HK-2 (cell line): ENCODE measurements at regions not wholly inside any gene's neighbourhood (a gene's known extent, or its start where the extent isn't known, plus 50 kb on each side); places are given as distances from the start of the nearest gene placed in this dataset.

ENCODE experiments used
- DNase-seq: peaks from one replicate; pipeline ENCODE4 v3.0.0-alpha.2; 2018; ENCODE audit not compliant: unreplicated experiment

DNA sequence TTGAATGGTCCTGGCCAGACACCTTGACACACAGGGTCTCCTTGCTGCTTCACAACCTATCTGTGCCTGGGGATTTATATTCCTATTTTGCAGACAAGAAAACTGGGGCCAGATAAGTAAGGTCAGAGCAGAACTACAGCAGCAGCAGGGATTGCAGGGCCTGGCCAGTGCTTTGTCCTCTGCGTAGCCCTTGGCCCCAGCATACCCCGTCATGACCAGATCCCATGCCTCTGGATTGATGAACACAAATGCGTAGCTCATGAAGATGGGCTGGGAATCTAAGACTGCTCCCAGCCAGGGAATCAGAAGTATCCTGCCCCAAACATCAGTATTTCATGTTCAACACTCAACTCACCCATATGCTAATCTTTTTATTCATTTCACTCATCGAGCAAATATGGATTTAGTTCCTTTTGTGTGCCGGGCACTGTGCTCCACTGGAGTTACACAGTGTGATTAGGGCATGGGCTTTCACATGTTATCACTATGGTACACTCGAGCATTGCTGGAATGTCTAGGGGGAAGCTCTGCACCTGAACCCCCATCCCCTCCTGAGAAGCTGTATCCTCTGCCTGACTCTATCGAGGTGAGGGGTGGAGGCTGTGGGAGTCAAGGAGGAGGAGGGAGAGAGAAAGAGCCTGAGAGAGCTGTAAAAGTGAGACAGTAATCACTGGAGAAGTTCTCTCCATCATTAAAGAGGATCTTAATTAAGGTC is 143.3 kb downstream of the CYP26B1 start:
- DNase-seq: no peak

DNA sequence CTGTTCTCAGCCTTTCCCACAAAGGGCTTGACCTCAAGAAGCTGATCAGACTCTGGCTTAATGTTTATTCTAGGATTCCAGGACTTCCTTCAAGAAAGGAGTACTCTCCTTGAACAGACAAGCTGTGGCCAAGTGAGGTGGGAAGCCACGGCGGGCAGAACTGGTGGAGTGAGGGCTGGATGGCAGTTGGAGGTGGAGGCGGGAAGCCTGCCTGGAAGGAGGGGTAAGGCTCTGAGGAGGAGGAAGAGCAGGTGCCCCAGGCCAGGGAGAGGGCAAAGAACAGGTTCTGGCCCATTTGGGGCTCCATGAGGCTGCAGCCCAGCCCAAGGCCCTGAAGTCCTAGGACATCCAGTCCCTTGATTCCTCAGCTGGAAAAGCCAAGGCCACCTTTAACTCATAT is 143.9 kb downstream of the CYP26B1 start:
- no peak for DNase-seq

DNA sequence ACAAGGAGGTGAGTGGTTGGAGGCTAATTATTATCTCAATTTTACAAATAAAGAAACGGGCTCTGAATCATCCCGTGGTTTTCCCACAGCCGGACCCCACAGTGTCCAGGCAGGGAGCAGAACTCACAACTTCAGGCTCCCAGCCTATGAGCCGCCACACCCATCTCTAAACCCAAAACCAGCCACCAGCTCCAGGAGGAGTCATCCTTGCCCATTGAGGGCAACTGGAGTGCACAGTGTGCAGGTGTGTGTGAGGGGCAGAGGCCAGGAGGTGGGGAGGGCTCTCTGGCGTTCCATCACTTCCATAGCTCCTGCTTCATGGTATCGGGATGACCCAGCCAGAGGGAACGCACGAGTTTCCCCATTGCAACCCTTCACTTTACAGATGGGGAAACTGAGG is 144.5 kb downstream of the CYP26B1 start:
- no peak for DNase-seq

DNA sequence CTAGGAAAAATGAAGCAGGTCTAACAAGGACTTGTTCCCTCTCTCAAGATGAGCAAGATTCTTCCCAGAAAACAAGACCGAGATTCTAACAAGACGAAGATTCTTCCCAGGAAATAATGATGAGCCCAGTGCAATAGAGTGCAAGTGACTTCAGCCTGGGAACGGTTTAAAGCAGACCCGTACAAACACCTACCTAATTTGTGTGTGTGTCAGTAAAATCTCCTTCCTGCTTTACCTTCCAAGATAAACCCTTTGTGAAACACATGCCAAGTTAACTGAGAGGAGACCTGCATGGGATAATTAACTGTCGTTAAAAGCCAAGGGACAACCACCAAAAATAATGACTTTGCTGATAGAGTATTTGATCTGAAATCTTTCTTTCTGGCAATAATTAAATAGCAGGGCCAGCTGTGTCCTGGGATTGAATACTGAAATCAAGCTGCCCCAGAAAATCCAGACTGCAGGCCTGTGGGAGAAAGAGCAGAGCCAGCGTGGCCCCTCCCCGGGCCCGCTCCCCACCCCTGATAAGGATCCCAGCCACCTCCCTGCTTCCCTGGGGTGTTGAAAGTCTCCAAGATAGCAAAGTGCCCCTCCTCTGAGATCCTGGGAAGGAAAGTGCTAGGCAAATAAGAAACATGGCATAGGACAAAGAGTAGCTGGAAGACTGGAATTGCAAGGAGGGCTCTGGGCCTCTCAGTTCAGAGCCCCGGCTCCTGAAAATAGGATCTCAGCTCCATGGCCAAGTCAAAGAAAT is 145.5 kb downstream of the CYP26B1 start:
- DNase-seq: no peak

GRCh38 chr2:72000110-72000509 is 147.6 kb downstream of the CYP26B1 start:
- no peak for DNase-seq

- DNase-seq: no peak
Measured at GRCh38 chr2:71999580-71999979, 148.1 kb downstream of the CYP26B1 start.

DNA sequence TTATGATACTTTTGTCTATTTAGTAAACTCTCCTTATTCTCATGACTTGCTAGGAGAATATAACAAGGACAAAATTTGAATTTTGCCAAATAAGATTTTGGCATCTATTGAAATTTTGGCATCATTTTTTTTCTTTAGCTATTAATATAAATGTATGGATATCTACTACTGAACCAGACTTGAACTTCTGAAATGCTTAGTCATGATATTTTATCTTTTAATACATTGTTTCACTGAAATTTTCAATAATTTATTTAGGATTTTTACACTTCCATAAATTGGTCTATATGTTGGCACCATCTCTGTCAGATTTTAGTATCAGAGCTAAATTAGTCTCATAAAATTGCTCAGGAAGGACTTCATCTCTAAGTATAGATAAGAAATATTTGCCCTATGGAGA is 149.8 kb downstream of the CYP26B1 start:
- DNase-seq: no peak

DNA sequence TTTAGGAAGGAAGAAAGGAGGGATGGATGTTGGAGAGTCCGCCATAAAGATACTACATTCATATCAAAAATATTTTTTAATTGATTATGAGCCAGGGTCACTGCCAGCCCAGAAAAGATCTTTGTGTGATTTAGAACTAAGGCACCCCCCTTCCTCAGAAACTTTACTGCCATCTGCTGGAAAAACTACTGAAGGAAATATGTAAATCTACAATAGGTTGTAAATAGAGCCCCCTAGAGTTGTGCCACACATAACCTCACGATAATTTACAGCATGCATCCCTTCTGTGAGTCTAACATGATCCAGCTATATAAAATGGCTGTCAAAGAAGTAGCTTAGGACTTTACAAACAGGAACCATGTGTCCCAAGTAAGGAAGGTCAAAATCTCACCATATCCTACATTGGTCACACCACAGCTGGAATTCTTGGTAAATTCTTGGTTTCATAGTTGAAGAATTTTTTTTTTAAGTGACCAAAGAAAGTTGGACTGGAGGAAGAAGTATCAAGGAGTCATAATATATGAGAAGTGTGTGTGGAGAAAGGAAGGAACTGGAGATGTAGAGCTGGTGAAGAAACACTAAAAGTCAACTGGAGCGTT is 152.5 kb downstream of the CYP26B1 start:
- DNase-seq: no peak

GRCh38 chr2:71992036-71992435 is 155.6 kb downstream of the CYP26B1 start:
- DNase-seq: no peak

DNA sequence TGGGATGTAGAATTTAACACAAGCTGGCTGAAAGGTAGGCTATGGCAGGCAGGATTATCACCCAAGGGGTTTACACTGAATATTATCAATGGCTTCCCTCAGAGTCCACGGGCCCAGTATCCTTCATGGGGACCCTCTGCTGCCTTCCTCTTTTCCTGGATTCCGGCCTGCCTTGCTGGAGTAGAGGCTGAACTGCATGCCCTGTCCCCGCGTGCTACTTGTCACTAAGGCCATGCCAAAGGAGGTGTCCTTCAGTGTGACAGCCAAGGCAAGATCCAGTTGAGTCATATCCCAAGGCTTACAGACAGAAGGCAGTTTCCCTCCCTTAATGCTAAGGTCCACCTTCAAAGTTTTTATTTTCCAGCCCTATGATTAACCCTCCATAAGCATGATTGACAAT is 156.3 kb downstream of the CYP26B1 start:
- no peak for DNase-seq

- DNase-seq: no peak
Measured at GRCh38 chr2:71990826-71991225, 156.8 kb downstream of the CYP26B1 start.

DNA sequence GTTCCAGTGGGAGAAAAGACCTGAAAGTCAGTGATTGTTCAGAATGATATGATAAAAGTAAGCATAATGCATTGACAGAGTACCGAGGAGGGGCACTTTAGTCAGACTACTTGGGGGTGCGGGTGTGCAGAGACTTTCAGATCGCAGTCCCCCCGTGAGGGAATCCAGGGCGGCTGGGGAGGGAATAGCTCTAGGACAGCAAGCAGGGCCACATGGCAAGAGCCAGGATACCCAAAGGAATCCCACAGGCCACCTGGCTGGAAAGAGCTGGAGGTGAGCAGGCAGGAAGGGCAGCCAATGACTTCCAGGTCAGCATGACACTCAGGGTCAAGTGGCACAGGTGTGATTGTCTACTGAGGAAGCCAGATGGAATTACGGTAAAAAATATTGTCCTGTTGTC is 157.5 kb downstream of the CYP26B1 start:
- no peak for DNase-seq

GRCh38 chr2:71989671-71990070 is 158.0 kb downstream of the CYP26B1 start:
- DNase-seq: no peak

DNA sequence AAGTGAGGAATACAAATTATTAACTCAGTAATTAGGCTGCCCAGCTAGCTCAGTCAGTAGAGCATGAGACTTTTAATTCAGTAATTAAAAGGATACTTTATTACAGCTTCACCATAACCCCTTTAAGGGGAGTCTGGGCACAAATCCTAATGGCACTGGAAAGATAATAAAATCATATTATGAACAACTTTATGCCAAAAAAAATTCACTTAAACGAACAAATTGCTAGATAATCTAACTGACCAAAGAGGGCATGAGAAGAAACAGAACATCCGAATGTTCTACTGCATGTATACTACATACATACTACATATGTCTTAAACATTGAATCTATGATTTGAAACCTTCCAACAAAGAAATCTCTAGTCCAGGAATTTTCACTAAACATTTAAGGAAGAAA is 159.5 kb downstream of the CYP26B1 start:
- no peak for DNase-seq

DNA sequence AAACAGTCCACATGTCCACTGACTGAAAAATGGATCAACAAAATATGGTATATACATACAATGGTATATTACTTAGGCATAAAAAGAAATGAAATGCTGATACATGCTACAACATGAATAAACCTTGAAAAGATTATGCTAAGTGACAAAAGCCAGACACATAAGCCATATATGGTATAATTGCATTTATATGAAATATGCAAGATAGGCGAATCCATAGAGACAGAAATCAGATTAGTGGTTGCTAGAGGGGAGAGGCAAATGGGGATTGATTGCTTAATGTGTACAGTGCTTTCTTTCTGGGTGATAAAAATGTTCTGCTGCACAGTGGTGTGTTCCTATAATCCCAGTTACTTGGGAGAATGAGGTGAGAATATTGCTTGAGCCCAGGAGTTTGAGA is 171.0 kb downstream of the CYP26B1 start:
- DNase-seq: no peak

DNA sequence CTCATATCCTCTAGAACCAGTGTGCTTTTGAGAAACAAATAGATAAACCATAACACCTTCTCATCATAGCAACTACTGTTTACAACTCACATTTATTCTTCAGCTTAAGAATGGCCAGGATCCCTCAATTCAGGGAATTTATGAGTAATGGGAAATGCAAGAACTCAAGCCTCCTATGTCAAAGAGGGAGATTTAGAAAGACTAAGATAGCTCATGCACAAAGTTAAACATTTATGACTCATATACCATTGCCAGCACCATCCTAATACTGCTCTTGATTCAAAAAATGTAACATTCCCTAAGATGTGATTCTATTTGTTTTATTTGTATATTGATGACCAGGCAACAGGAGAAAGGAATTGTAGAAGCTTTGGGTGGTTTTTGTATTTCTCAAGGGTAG is 172.8 kb downstream of the CYP26B1 start:
- no peak for DNase-seq

GRCh38 chr2:71971493-71971892 is 176.2 kb downstream of the CYP26B1 start:
- no peak for DNase-seq

DNA sequence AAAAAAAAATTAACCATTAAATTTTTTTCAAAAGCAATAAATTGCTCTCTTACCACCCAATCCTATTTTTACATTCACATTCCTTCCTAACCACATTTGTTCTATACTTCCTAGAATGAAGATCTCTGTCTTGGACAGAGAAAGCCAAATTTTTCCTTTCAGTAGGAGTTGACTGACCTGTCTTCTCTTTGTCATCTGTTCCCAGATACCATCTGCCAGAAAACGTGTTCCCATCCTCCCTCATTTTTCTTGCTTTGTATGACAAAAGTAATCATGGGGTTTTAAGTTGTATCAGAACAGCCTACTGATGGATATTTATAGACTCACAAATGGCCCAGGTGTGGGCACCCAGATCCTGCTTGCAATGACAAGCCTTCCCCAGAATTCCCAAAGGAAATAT is 182.1 kb downstream of the CYP26B1 start:
- no peak for DNase-seq

GRCh38 chr2:71962911-71963694 is 184.6 kb downstream of the CYP26B1 start:
- no peak for DNase-seq

DNA sequence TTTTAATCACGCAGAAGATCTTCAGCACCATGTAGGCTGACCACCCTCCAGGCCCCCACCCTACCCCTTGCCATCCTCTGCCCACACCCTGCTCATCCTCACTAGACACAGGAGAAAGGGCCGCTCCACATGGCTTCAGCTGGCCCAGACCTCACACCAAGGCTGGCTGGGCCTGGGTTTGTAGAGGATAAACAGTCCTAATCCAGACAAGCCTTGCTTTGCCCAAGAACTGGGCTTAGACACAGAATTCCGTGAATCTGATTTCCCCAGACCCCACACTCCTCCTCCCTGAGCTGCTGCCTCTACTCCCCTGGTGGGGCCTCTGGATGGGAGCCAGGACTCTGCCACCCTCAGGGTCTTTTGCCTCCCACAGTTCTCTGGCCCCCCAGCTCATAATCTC is 185.3 kb downstream of the CYP26B1 start:
- DNase-seq: no peak

DNA sequence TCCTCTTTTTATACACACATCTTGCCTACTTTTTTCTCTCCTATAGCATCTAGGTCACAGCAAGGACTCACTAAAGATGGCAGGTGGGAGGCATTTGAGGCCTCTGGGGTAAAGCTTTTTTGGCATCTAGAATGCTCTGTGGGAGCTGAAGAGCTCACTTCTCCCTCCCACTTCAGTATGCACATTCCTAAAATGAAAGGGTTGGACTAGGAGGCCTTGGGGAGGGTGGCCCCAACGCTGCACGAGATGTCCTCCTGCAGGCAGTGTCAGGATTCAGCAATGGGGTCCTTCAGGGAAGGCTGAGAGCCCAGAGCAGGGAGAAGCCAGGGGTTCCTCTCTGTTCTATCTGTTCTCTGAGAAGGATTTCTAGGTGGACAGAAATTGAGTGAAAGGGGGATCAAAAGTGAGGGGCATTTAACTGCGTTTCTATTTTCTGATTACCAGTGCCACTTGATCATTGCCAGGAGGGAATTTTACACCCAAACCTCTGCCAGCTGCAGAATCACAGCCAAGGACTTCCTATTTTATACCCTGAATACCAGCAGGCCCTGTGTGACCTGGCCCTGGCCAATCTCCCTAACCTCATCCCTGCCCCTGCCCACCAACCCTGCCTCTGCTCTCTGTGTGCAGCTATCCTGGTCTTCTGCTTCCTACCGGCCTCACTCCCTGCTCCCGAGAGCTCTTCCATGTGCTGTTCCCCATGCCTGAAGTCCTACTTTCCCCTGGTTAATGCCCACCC is 186.2 kb downstream of the CYP26B1 start:
- no peak for DNase-seq

GRCh38 chr2:71959494-71959893 is 188.2 kb downstream of the CYP26B1 start:
- DNase-seq: no peak
